HepG2 (cell line): ENCODE measurements at regions not wholly inside any gene's neighbourhood (a gene's known extent, or its start where the extent isn't known, plus 50 kb on each side); places are given as distances from the start of the nearest gene placed in this dataset.

ENCODE experiments used
- ATAC-seq: fragments of 200-7000 bp; cut with Tn5 transposase; 3 replicates; pipeline ENCODE4 v1.9.1; 2020; ENCODE audit warnings: mild to moderate bottlenecking, moderate library complexity
- BruUV-seq: library from RNA; stranded (reverse); fragments of 400-500 nt; replicated peaks from 2 replicates; lab custom pipeline; 2021; lab: Mats Ljungman, UMichigan
- CTCF ChIA-PET: fragments of 300-600 bp; formaldehyde crosslinking; extraction: SDS; loops from one replicate; lab custom pipeline; 2021; ENCODE audit warnings: low total read pairs, inconsistent platforms, low intra/inter-chr PET ratio; lab: Yijun Ruan, JAX
- POLR2A ChIA-PET: fragments of 350-600 bp; sonication (Branson Sonifier 250); formaldehyde crosslinking; loops from one replicate; lab custom pipeline; 2020; ENCODE audit warnings: antibody characterized with exemption, inconsistent platforms; lab: Yijun Ruan, JAX
- DNase-seq: peaks from one replicate; pipeline ENCODE4 v3.0.0-alpha.2; 2015; ENCODE audit warnings: low spot score
- FAIRE-seq: peaks from 3 replicates; lab custom pipeline; 2011; peaks lifted over from hg19 to GRCh38; lab: Jason Lieb, UNC
- H2AFZ ChIP-seq: one replicate; pipeline ENCODE4 v1.6.1; 2011; ENCODE audit warnings: low read length, inconsistent platforms
- H3K27ac ChIP-seq: fragments of 300-600 bp; 3 replicates; pipeline ENCODE4 v1.8.0; 2011; ENCODE audit warnings: mixed run types, mild to moderate bottlenecking, mixed read lengths, low read length, inconsistent platforms; ENCODE audit not compliant: insufficient read depth; ENCODE audit errors: extremely low read length
- H3K27me3 ChIP-seq, 2 experiments: fragments of 200-600 bp in 1 of 2; 2 replicates in 1 of 2; 3 replicates in 1 of 2; pipeline versions ENCODE4 v1.6.0 to v1.8.0; 2011; ENCODE audit warnings: low read length in 2 of 2, mild to moderate bottlenecking in 2 of 2, moderate library complexity in 2 of 2, inconsistent platforms in 1 of 2; ENCODE audit not compliant: insufficient read depth in 2 of 2, control insufficient read depth in 1 of 2
- H3K36me3 ChIP-seq, 2 experiments: fragments of 200-600 bp in 1 of 2; replicated peaks in 1 of 2; 2 replicates in 1 of 2; 3 replicates in 1 of 2; pipeline versions ENCODE4 v1.5.1 to v1.8.0; 2011; ENCODE audit warnings: low read length in 2 of 2, inconsistent platforms in 1 of 2; ENCODE audit not compliant: insufficient read depth in 2 of 2, control insufficient read depth in 1 of 2
- H3K4me1 ChIP-seq: 2 replicates; pipeline ENCODE4 v1.5.1; 2012; ENCODE audit warnings: low read length, inconsistent platforms; ENCODE audit not compliant: insufficient read depth
- H3K4me2 ChIP-seq: 2 replicates; pipeline ENCODE4 v1.6.0; 2011; ENCODE audit warnings: low read depth, low read length, inconsistent platforms
- H3K4me3 ChIP-seq, 3 experiments: fragments of 200-600 bp in 1 of 3; sonication (generic), shearing (Covaris generic) in 1 of 3; replicated peaks in 1 of 3; 2 replicates each; pipeline ENCODE4 v1.5.1; 2011 to 2016; ENCODE audit warnings: low read length in 3 of 3, inconsistent platforms in 2 of 3, low read depth in 2 of 3, mild to moderate bottlenecking in 2 of 3, control low read depth in 1 of 3, mixed read lengths in 1 of 3; ENCODE audit not compliant: insufficient read depth in 1 of 3
- H3K79me2 ChIP-seq: one replicate; pipeline ENCODE4 v1.6.1; 2011; ENCODE audit warnings: low read length, inconsistent platforms; ENCODE audit not compliant: insufficient read depth
- H3K9ac ChIP-seq: 2 replicates; pipeline ENCODE4 v1.6.0; 2011; ENCODE audit warnings: mild to moderate bottlenecking, low read depth, low read length, inconsistent platforms; ENCODE audit not compliant: insufficient read depth
- H3K9me3 ChIP-seq: 2 replicates; pipeline ENCODE4 v1.5.1; 2012; ENCODE audit warnings: mild to moderate bottlenecking, low read length
- H4K20me1 ChIP-seq: 2 replicates; pipeline ENCODE4 v1.6.0; 2011; ENCODE audit warnings: inconsistent platforms, mild to moderate bottlenecking, low read length, moderate library complexity; ENCODE audit not compliant: insufficient read depth
- ATF1 ChIP-seq: IDR thresholded peaks from 2 replicates; pipeline ENCODE4 v1.6.1; 2016; ENCODE audit warnings: mild to moderate bottlenecking, control low read depth
- CERS6 ChIP-seq: sonication (generic); formaldehyde crosslinking; IDR thresholded peaks from 2 replicates; pipeline ENCODE4 v1.5.0; 2020; ENCODE audit warnings: missing genetic modification reagents
- IRF1 ChIP-seq: sonication (generic); formaldehyde crosslinking; IDR thresholded peaks from 2 replicates; pipeline ENCODE4 v1.4.0; 2020; ENCODE audit warnings: low read depth, mild to moderate bottlenecking, missing genetic modification reagents
- PPARG ChIP-seq: conservative IDR thresholded peaks from 2 replicates; pipeline ENCODE4 v1.6.1; 2016; ENCODE audit warnings: missing biosample characterization, missing genetic modification reagents
- REPIN1 ChIP-seq: sonication (generic); formaldehyde crosslinking; IDR thresholded peaks from 2 replicates; pipeline ENCODE4 v1.8.0; 2022; ENCODE audit warnings: missing genetic modification reagents, low read depth, mild to moderate bottlenecking, borderline replicate concordance
- SMARCE1 ChIP-seq: fragments of 450-650 bp; IDR thresholded peaks from 2 replicates; pipeline ENCODE4 v1.6.1; 2017; ENCODE audit warnings: borderline replicate concordance
- SP5 ChIP-seq: IDR thresholded peaks from 2 replicates; pipeline ENCODE4 v1.6.1; 2016; ENCODE audit warnings: low read depth, borderline replicate concordance
- ZFYVE20 ChIP-seq: sonication (generic); formaldehyde crosslinking; IDR thresholded peaks from 2 replicates; pipeline ENCODE4 v1.8.0; 2023; ENCODE audit warnings: low read depth, mild to moderate bottlenecking, moderate library complexity, missing genetic modification reagents, borderline replicate concordance
- ZNF101 ChIP-seq: sonication (generic); formaldehyde crosslinking; IDR thresholded peaks from 2 replicates; pipeline ENCODE4 v1.4.0; 2020; ENCODE audit warnings: mild to moderate bottlenecking, low read depth, missing genetic modification reagents, borderline replicate concordance
- ZNF329 ChIP-seq: sonication (generic); formaldehyde crosslinking; IDR thresholded peaks from 2 replicates; pipeline ENCODE4 v1.9.0; 2021; ENCODE audit warnings: low read depth, mild to moderate bottlenecking, missing genetic modification reagents
- ZNF616 ChIP-seq: sonication (generic); formaldehyde crosslinking; IDR thresholded peaks from 2 replicates; pipeline ENCODE4 v1.5.0; 2020; ENCODE audit warnings: low read depth, mild to moderate bottlenecking, missing genetic modification reagents
- ZSCAN12 ChIP-seq: sonication (generic); formaldehyde crosslinking; IDR thresholded peaks from 2 replicates; pipeline ENCODE4 v1.9.0; 2021; ENCODE audit warnings: mild to moderate bottlenecking, missing genetic modification reagents
- whole genome bisulfite sequencing: methylation state at CpG from one replicate; pipeline ENCODE4 v1.1.6; 2017; ENCODE audit warnings: low lambda C conversion rate; 5-methylcytosine and 5-hydroxymethylcytosine counted together
- in situ Hi-C: cut with HindIII; loops from 2 replicates; pipeline ENCODE4 v1.10.0; 2017; ENCODE audit warnings: low pct_unique_long_range_greater_than_20kb; ENCODE audit not compliant: extremely low pct_ligation_motif_present
- intact Hi-C: fragments of 100-400 bp; cut with micrococcal nuclease; formaldehyde crosslinking; loops from one replicate; pipeline ENCODE4 v1.10.0; 2022; ENCODE audit not compliant: unreplicated experiment

GRCh38 chr9:106697390-106697749 is 165.6 kb upstream of the ZNF462 start (continued):
- no peak for TF ChIP-seq IRF1 (CRISPR knock-in tag)
- no peak for TF ChIP-seq SMARCE1
- no peak for TF ChIP-seq ZNF616
- no peak for TF ChIP-seq CERS6 (CRISPR knock-in tag)
- no peak for TF ChIP-seq REPIN1 (CRISPR knock-in tag)
- no peak for TF ChIP-seq ZFYVE20
- TF ChIP-seq ATF1: no peak
- no peak for TF ChIP-seq ZNF329 (CRISPR knock-in tag)

GRCh38 chr9:106697750-106698502 is 165.0 kb upstream of the ZNF462 start:
- Histone ChIP-seq H3K4me2 (no peak overlapping the region), H3K9me3 (no peaks in the 10 kb centered on the region), H3K9ac (no peak overlapping the region)
- 23% methylated on average over 16 of the region's 16 CpGs for WGBS
- no peak for TF ChIP-seq PPARG (CRISPR knock-in tag)
- TF ChIP-seq SP5 (CRISPR knock-in tag): no peak
- no peak for TF ChIP-seq ZNF101 (CRISPR knock-in tag)
- TF ChIP-seq ZSCAN12 (CRISPR knock-in tag): no peak
- TF ChIP-seq, all 625 proteins: peak for 0
- no peaks in the 10 kb centered on the region for H3K36me3 ChIP-seq
- intact Hi-C loops (no loop called here), in situ Hi-C loops (no loop called here)
- H2AFZ ChIP-seq: no peak overlapping the region
- FAIRE-seq (no peak), ATAC-seq (no peak), DNase-seq (no peak)
- H3K27me3 ChIP-seq: 0 out of 5 replicates have a peak, but pooled peaks cover 0 to 6% of the 10 kb centered on the region in 2 experiments
- no peak overlapping the region for H3K27ac ChIP-seq
- POLR2A ChIA-PET: no interaction called here
- BruUV-seq: no TSS peak
- no peaks in the 10 kb centered on the region for H3K79me2 ChIP-seq
- no peak overlapping the region for H3K4me3 ChIP-seq
- no peaks in the 10 kb centered on the region for H4K20me1 ChIP-seq
- CTCF ChIA-PET: no interaction called here
- no peaks in the 10 kb centered on the region for H3K4me1 ChIP-seq
